Peyer's patch (tissue), 4 donors: ENCODE measurements at regions not wholly inside any gene's neighbourhood (a gene's known extent, or its start where the extent isn't known, plus 50 kb on each side); places are given as distances from the start of the nearest gene placed in this dataset.

Experiments
- DNase-seq, 3 donors: peaks; one replicate each; pipeline ENCODE4 v3.0.0-alpha.2; 2017 to 2019
- H3K27ac ChIP-seq, 4 donors: fragments of 200-600 bp; sonication (generic); one replicate each; pipeline ENCODE4 v1.5.1; 2016 to 2019
- H3K27me3 ChIP-seq, 2 donors: fragments of 200-600 bp; sonication (generic); one replicate each; pipeline ENCODE4 v1.5.1; 2019
- H3K36me3 ChIP-seq, 3 donors: fragments of 200-600 bp; sonication (generic); one replicate each; pipeline ENCODE4 v1.5.1; 2016 to 2019
- H3K4me1 ChIP-seq, 4 donors: fragments of 200-600 bp; sonication (generic); one replicate each; pipeline ENCODE4 v1.5.1; 2016 to 2019
- H3K4me3 ChIP-seq, 4 donors: fragments of 200-600 bp; sonication (generic); 1 replicate in 3 of 4; 2 replicates in 1 of 4; pipeline ENCODE4 v1.5.1; 2016 to 2019; ENCODE audit warnings: mild to moderate bottlenecking in 1 of 4
- H3K9me3 ChIP-seq, 4 donors: fragments of 200-600 bp; sonication (generic); one replicate each; pipeline ENCODE4 v1.5.1; 2016 to 2019; ENCODE audit warnings: mild to moderate bottlenecking in 1 of 4
- CTCF ChIP-seq, 6 experiments: fragments of 450-650 bp in 4 of 6; fragments of 200-600 bp in 2 of 6; sonication (generic) in 1 of 6; IDR thresholded peaks; one replicate each; pipeline ENCODE4 v1.5.1; 2017 to 2019; ENCODE audit warnings: antibody characterized with exemption in 6 of 6, mild to moderate bottlenecking in 3 of 6, moderate library complexity in 1 of 6
- POLR2A ChIP-seq, 2 donors: fragments of 450-650 bp; IDR thresholded peaks; one replicate each; pipeline ENCODE4 v1.5.1; 2017; ENCODE audit warnings: antibody characterized with exemption in 2 of 2, mild to moderate bottlenecking in 2 of 2, moderate library complexity in 2 of 2

DNA sequence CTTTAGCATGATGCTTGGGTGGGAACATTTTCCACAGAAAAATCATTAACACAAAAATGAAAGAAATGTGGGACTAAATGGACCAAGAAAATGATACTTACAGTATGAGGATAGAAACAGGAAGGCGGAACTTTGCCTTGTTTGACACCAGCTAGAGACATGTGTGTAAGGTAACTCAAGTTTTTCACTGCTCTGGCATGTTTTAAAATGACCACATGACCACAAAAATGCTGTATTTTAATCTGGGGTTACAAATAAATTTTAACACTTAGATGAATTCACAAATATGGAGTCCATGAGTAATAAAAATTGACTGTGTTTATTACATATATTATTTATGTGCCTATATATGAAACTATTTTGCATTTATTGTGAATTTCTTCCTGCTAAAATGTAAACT lies 100.9 kb upstream of the PHYHIPL start:
- TF ChIP-seq POLR2A (IDR thresholded peaks at IDR 0.05) (no peak), CTCF (IDR thresholded peaks at IDR 0.05) (no peak)
- Histone ChIP-seq H3K4me3 (no peak overlapping the region), H3K4me1 (no peaks in the 10 kb centered on the region), H3K27me3 (no peaks in the 10 kb centered on the region), H3K9me3 (no peaks in the 10 kb centered on the region), H3K36me3 (no peaks in the 10 kb centered on the region), H3K27ac (no peak overlapping the region)
- DNase-seq = no peak

DNA sequence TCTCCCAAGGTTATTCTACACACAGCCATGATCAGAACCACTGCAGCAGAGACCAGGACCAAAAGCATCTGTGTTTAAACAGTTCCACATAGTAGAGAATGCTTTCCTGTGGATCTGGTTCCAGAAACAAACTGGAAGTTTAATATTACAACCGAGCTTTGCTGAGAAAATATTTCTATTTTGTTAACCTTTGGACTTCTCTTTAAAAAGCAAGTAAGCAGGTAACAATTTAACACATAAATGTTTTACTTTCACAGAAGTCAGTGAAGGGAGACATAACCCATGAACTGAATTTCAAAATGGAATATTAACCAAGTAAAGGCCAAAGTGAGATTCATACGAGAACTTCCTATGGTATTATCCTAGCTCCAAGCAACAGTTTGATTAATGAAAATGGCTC lies 98.6 kb upstream of the PHYHIPL start:
- Histone ChIP-seq H3K27me3 (no peaks in the 10 kb centered on the region), H3K36me3 (no peaks in the 10 kb centered on the region), H3K4me3 (no peak overlapping the region), H3K4me1 (no peaks in the 10 kb centered on the region), H3K9me3 (no peaks in the 10 kb centered on the region), H3K27ac (no peak overlapping the region)
- no peak for DNase-seq
- TF ChIP-seq CTCF (IDR thresholded peaks at IDR 0.05) (no peak), POLR2A (IDR thresholded peaks at IDR 0.05) (no peak)

- H3K36me3 ChIP-seq = no peaks in the 10 kb centered on the region
- H3K4me1 ChIP-seq = no peaks in the 10 kb centered on the region
- H3K27ac ChIP-seq = no peak overlapping the region
- no peak overlapping the region for H3K4me3 ChIP-seq
- H3K9me3 ChIP-seq = no peaks in the 10 kb centered on the region
- no peak for DNase-seq
- H3K27me3 ChIP-seq = no peaks in the 10 kb centered on the region
- no peak for TF ChIP-seq POLR2A (IDR thresholded peaks at IDR 0.05)
- TF ChIP-seq CTCF (IDR thresholded peaks at IDR 0.05) = no peak
Measured at GRCh38 chr10:59078978-59079377, 97.5 kb upstream of the PHYHIPL start.

- no peak overlapping the region for H3K4me3 ChIP-seq
- DNase-seq = no peak
- TF ChIP-seq POLR2A (IDR thresholded peaks at IDR 0.05) (no peak), CTCF (IDR thresholded peaks at IDR 0.05) (no peak)
- H3K9me3 ChIP-seq = no peaks in the 10 kb centered on the region
- no peak overlapping the region for H3K27ac ChIP-seq
- no peaks in the 10 kb centered on the region for H3K36me3 ChIP-seq
- no peaks in the 10 kb centered on the region for H3K4me1 ChIP-seq
- H3K27me3 ChIP-seq = no peaks in the 10 kb centered on the region
Measured at GRCh38 chr10:59079386-59080226, 96.8 kb upstream of the PHYHIPL start.

DNA sequence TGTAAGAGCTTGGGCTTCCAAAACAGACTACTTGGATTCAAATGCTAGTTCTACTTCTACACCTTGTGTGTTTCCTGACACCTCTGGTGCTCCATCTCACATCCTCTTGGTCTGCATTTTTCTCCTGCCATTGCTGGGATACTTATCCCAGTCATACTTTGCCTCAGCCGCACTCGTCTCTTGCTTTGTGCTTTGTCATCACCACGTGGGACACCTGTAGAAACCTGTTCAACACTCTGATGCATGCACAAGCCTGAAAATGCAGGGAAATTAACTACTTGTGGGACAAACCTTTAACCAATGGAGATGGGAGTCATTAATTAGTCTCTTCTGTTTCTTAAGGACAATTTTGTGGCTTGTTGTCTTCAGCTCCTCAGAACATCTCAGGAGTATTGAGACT lies 94.2 kb upstream of the PHYHIPL start:
- H3K4me3 ChIP-seq = no peak overlapping the region
- H3K9me3 ChIP-seq = no peaks in the 10 kb centered on the region
- H3K4me1 ChIP-seq = no peaks in the 10 kb centered on the region
- H3K36me3 ChIP-seq = no peaks in the 10 kb centered on the region
- DNase-seq = no peak
- no peak for TF ChIP-seq POLR2A (IDR thresholded peaks at IDR 0.05)
- no peak for TF ChIP-seq CTCF (IDR thresholded peaks at IDR 0.05)
- no peak overlapping the region for H3K27ac ChIP-seq
- H3K27me3 ChIP-seq = no peaks in the 10 kb centered on the region
